Thymus (tissue), 11 donors: ENCODE measurements at regions not wholly inside any gene's neighbourhood (a gene's known extent, or its start where the extent isn't known, plus 50 kb on each side); places are given as distances from the start of the nearest gene placed in this dataset.

ENCODE experiments used
- DNase-seq, 9 donors: peaks; one replicate each; pipeline ENCODE4 v3.0.0-alpha.2; 2013; ENCODE audit warnings: low spot score in 9 of 9, low read depth in 6 of 9, missing footprints in 1 of 9
- H3K27ac ChIP-seq, 2 donors: one replicate each; pipeline ENCODE4 v1.5.1; 2013; ENCODE audit warnings: control low read depth in 1 of 2, low read depth in 1 of 2, low read length in 1 of 2, mild to moderate bottlenecking in 1 of 2, moderate library complexity in 1 of 2
- H3K27me3 ChIP-seq, 2 donors: one replicate each; pipeline ENCODE4 v1.5.1; 2013; ENCODE audit warnings: low read length in 1 of 2; ENCODE audit not compliant: control insufficient read depth in 2 of 2, insufficient read depth in 1 of 2
- H3K36me3 ChIP-seq, 2 donors: one replicate each; pipeline ENCODE4 v1.5.1; 2013; ENCODE audit warnings: low read length in 1 of 2, mild to moderate bottlenecking in 1 of 2, moderate library complexity in 1 of 2; ENCODE audit not compliant: control insufficient read depth in 2 of 2, insufficient read depth in 2 of 2
- H3K4me1 ChIP-seq, 2 donors: one replicate each; pipeline ENCODE4 v1.5.1; 2013; ENCODE audit warnings: low read length in 2 of 2; ENCODE audit not compliant: control insufficient read depth in 2 of 2, insufficient read depth in 2 of 2
- H3K4me3 ChIP-seq, 2 donors: one replicate each; pipeline ENCODE4 v1.5.1; 2013; ENCODE audit warnings: low read length in 2 of 2, control low read depth in 1 of 2, mild to moderate bottlenecking in 1 of 2
- H3K9me3 ChIP-seq, 2 donors: one replicate each; pipeline ENCODE4 v1.5.1; 2013; ENCODE audit warnings: low read length in 1 of 2, mild to moderate bottlenecking in 1 of 2; ENCODE audit not compliant: control insufficient read depth in 2 of 2, insufficient read depth in 1 of 2
- WGBS: extraction: QIAGEN DNeasy Blood & Tissue Kit; methylation state at CpG from one replicate; pipeline ENCODE4 v1.1.7; 2013; 5-methylcytosine and 5-hydroxymethylcytosine counted together
- donor health status: healthy.

DNA sequence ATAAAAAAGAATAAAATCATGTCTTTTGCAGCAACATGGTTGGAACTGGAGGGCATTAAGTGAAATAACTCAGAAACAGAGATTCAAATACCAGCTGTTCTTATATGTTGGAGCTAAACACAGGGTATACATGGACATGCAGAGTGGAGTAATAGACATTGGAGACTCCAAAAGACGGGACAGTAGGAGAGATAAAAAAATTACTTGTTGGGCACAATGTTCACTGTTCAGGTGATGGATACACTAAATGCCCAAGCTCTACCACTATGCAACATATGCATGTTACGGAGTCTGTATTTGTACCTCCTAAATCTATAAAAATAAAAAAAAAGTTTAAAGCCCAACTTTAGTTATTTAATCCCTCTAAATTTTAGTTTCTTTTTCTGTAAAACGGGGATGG is 184.6 kb upstream of the TPK1 start:
- no peaks in the 10 kb centered on the region for H3K36me3 ChIP-seq
- no peaks in the 10 kb centered on the region for H3K27me3 ChIP-seq
- no peak overlapping the region for H3K27ac ChIP-seq
- WGBS: 94% methylated on average over 3 of the region's 3 CpGs
- no peak for DNase-seq
- no peaks in the 10 kb centered on the region for H3K9me3 ChIP-seq
- H3K4me3 ChIP-seq: no peak overlapping the region
- no peaks in the 10 kb centered on the region for H3K4me1 ChIP-seq

DNA sequence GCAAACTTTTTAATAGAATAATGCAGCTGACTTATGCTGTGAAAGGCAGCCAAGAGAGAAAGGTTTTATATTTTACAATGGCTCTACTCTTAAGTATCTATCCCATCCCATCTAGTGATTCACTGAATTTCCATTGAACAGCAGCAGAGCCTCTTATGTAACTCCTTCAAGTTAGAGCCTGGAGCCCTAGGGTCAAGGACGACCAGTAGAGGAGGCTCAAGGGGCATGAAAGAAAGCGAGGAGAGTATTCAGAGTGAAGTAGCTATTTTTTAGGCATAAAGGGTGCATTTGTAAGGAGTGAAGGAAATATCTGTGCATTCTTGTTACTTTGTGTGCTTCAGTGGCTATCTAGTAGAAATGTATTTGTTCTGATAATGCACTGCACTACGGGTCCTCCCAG is 180.2 kb upstream of the TPK1 start:
- H3K27me3 ChIP-seq: no peaks in the 10 kb centered on the region
- H3K36me3 ChIP-seq: no peaks in the 10 kb centered on the region
- no peak overlapping the region for H3K4me3 ChIP-seq
- no peak for DNase-seq
- 90% methylated on average over 3 of the region's 3 CpGs for WGBS
- no peak overlapping the region for H3K27ac ChIP-seq
- H3K4me1 ChIP-seq: no peaks in the 10 kb centered on the region
- H3K9me3 ChIP-seq: no peaks in the 10 kb centered on the region

DNA sequence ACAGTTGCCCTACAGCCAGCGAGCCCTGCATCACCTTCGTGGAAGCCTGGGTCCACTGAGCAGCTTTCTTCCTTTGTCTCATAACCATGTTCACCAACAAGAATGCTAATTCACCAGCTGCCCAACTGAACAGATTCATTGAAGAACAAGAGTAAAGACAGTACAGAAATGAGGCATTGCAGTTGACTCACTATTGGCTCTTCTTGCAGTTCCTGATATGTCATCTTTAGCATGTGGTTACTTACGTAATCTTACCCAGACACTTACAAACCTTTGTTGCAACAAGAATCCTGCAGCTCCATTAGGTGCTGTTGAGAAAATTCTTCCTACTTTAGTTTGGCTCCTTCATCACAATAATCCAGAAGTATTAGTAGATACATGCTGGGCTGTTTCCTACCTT is 174.0 kb upstream of the TPK1 start:
- no peaks in the 10 kb centered on the region for H3K4me1 ChIP-seq
- H3K9me3 ChIP-seq: no peaks in the 10 kb centered on the region
- WGBS: 98% methylated on average over 3 of the region's 3 CpGs
- H3K4me3 ChIP-seq: no peak overlapping the region
- DNase-seq: no peak
- H3K36me3 ChIP-seq: no peaks in the 10 kb centered on the region
- no peaks in the 10 kb centered on the region for H3K27me3 ChIP-seq
- no peak overlapping the region for H3K27ac ChIP-seq

DNA sequence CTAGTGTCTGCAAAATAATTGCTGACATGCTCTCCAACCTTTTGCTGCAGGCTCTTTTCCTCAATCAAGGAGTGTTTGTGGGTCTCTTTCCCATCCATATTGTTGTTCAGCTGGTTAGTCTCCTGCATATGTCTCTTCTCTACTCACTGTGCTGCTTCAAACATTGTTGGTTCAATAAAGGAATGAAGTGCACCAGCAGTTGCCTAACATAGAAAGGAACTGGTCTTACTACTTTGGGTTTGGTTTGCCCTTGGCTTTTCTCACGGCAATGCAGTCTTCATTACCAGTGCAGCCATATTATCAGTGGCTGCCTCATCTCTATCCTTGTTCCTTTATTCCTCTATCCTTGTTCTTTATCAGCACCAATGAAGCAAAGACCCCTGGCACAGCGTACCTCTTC is 169.7 kb upstream of the TPK1 start:
- Histone ChIP-seq H3K27ac (no peak overlapping the region), H3K4me1 (no peaks in the 10 kb centered on the region), H3K36me3 (no peaks in the 10 kb centered on the region), H3K9me3 (peaks cover 0 to 10% of the 10 kb centered on the region in 2 donors), H3K4me3 (no peak overlapping the region), H3K27me3 (no peaks in the 10 kb centered on the region)
- WGBS: 93% methylated on average over 2 of the region's 2 CpGs
- DNase-seq: no peak

DNA sequence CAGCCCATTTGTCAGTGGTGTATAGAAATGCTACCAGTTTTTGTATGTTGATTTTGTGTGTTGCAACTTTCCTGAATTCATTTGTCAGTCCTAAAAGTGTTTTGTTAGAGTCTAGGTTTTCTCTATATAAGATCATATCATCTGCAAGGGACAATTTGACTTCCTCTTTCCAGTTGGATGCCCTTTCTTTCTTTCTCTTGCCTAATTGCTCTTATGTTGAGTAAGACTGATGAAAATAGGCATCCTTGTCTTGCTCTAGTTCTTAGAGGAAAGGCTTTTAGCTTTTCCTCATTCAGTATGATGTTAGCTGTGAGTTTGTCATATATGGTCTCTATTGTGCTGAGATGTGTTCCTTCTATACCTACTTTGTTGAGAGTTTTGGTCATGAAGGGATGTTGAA is 161.7 kb upstream of the TPK1 start:
- Histone ChIP-seq H3K36me3 (no peaks in the 10 kb centered on the region), H3K9me3 (peaks cover 0 to 10% of the 10 kb centered on the region in 2 donors), H3K4me3 (no peak overlapping the region), H3K4me1 (no peaks in the 10 kb centered on the region), H3K27ac (no peak overlapping the region), H3K27me3 (no peaks in the 10 kb centered on the region)
- DNase-seq: no peak

DNA sequence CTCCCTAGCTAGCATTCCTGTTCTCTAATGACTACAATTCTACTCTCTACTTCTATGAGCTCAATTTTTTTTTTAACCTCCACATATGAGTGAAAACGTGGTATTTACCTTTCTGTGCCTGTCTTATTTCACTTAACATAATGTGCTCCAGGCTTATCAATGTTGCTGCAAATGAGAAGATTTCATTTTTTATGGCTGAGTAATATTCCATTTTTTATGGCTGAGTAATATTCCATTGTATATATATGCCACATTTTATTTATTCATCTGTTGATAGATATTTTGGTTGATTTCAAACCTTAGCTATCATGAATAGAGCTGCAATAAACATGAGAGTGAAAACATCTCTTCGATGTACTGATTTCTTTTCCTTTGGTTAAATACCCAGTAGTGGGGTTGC is 159.6 kb upstream of the TPK1 start:
- Histone ChIP-seq H3K36me3 (no peaks in the 10 kb centered on the region), H3K27me3 (no peaks in the 10 kb centered on the region), H3K4me3 (no peak overlapping the region), H3K4me1 (no peaks in the 10 kb centered on the region), H3K27ac (no peak overlapping the region), H3K9me3 (no peaks in the 10 kb centered on the region)
- no peak for DNase-seq
- WGBS: 90% methylated on average over 2 of the region's 2 CpGs

DNA sequence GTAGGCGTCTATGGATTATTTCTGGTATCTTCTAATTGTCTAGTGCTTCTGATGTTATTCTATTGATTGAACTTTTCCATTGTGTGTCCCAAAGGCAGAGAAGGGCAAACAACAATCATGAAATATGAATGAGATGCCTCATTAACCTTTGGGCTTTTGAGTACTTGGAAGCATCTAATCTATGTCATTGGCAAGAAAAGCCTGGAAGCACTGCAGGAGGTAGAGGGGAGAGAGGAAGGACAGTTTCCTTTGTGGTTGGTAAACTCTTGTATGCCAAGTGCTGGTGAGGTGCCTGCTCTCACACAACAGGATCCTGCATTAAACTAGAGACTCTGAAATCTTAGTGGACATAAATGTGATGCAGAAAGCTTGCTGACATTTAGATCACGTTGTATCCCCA is 155.2 kb upstream of the TPK1 start:
- WGBS: 51% methylated on average over 2 of the region's 2 CpGs
- no peak for DNase-seq
- Histone ChIP-seq H3K4me3 (no peak overlapping the region), H3K9me3 (no peaks in the 10 kb centered on the region), H3K4me1 (no peaks in the 10 kb centered on the region), H3K27ac (no peak overlapping the region), H3K27me3 (no peaks in the 10 kb centered on the region), H3K36me3 (no peaks in the 10 kb centered on the region)

DNA sequence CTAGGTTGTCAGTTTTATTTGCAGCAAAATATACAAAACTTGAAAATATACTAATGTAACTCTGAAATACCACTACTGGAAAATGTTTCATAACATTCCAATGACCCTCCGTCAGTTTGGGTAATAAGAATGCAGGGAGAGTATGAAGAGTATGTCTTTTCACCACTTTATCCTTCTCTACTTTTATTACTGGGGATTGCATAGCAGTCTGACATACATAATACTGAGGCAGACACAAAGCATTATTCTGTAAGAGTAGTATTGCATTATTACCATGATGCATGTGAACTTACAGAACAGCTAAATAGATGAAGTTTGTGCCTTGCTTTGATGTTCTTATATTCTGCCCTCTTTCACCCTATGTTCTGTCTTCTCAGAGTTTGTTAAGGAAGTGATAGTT is 151.8 kb upstream of the TPK1 start:
- Histone ChIP-seq H3K36me3 (no peaks in the 10 kb centered on the region), H3K4me1 (no peaks in the 10 kb centered on the region), H3K4me3 (no peak overlapping the region), H3K27me3 (no peaks in the 10 kb centered on the region), H3K9me3 (no peaks in the 10 kb centered on the region), H3K27ac (no peak overlapping the region)
- WGBS: 97% methylated on average over 1 of the region's 1 CpG
- no peak for DNase-seq

DNA sequence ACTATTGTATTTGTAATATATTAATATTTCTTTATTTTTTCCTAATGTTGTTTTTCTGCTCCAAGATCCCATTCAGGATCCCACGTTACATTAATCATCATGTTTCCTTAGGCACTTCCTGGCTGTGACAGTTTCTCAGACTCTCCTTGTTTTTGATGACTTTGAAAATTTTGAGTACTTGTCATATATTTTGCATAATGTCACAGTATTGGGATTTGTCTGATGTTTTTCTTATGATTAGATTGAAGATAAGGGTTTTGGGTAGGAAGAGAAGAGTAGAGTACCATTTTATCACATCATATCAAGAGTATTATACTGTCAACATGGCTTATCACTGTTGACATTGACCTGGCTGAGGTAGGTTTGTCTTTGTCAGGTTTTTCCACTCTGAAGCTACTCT is 146.3 kb upstream of the TPK1 start:
- Histone ChIP-seq H3K9me3 (no peaks in the 10 kb centered on the region), H3K4me1 (no peaks in the 10 kb centered on the region), H3K27me3 (no peaks in the 10 kb centered on the region), H3K4me3 (no peak overlapping the region), H3K27ac (no peak overlapping the region), H3K36me3 (no peaks in the 10 kb centered on the region)
- WGBS: 82% methylated on average over 1 of the region's 1 CpG
- no peak for DNase-seq

DNA sequence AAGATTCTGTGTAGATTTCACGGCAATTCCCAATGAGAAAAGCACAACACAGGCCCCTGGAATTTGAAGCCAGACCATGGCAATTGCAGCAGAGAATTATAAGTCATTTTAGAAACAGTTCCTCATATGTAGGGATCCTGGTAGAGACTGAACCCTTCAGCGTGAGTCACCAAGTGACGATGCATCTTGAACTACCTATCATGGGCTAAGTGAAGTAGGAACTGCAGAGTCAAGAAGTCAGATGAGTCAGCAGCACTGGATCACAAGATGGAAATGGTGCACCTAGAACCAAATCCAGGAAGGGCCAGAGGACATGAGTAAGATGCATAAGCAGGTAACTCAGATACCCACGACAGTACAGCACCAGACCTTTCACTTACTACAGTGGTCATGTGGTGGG is 140.0 kb upstream of the TPK1 start:
- no peak overlapping the region for H3K4me3 ChIP-seq
- no peak overlapping the region for H3K27ac ChIP-seq
- 72% methylated on average over 4 of the region's 4 CpGs for WGBS
- no peak for DNase-seq
- no peaks in the 10 kb centered on the region for H3K4me1 ChIP-seq
- no peaks in the 10 kb centered on the region for H3K9me3 ChIP-seq
- no peaks in the 10 kb centered on the region for H3K36me3 ChIP-seq
- no peaks in the 10 kb centered on the region for H3K27me3 ChIP-seq
